Thyroid gland (tissue), 4 donors: ENCODE measurements at regions not wholly inside any gene's neighbourhood (a gene's known extent, or its start where the extent isn't known, plus 50 kb on each side); places are given as distances from the start of the nearest gene placed in this dataset.

Experiments used
- POLR2A ChIP-seq, 2 donors: fragments of 450-650 bp; IDR thresholded peaks; one replicate each; pipeline ENCODE4 v1.6.1; 2017; ENCODE audit warnings: antibody characterized with exemption in 2 of 2, mild to moderate bottlenecking in 2 of 2, moderate library complexity in 1 of 2
- TF ChIP-seq, protein P1 (sequence below), 6 experiments: fragments of 200-600 bp in 3 of 6; fragments of 450-650 bp in 3 of 6; sonication (generic) in 3 of 6; IDR thresholded peaks; one replicate each; pipeline ENCODE4 v1.5.1; 2016 to 2019; ENCODE audit warnings: antibody characterized with exemption in 6 of 6, mild to moderate bottlenecking in 2 of 6, inconsistent platforms in 1 of 6, moderate library complexity in 1 of 6

DNA sequence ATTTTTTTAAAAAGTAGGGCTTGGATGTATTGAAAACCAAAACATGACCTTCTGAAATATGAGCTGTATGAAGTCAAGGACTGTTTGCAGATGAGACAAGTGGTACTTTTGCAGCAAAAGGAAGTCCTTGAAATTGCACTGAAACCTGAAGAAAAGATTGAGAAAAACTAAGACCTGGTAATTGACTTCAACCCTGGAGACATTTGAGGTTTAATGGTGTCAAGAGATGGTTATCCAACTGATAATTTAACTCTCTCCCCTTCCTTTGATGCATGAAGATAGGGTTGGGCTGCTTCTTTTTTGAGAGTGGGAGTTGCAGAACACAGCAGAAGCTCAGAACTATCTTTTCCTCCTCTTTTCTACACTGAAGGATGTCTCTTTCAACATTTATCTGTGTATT is 180.9 kb upstream of the DTNBP1 start:
- no peak for TF ChIP-seq POLR2A (IDR thresholded peaks at IDR 0.05)
- TF ChIP-seq, protein P1, sequence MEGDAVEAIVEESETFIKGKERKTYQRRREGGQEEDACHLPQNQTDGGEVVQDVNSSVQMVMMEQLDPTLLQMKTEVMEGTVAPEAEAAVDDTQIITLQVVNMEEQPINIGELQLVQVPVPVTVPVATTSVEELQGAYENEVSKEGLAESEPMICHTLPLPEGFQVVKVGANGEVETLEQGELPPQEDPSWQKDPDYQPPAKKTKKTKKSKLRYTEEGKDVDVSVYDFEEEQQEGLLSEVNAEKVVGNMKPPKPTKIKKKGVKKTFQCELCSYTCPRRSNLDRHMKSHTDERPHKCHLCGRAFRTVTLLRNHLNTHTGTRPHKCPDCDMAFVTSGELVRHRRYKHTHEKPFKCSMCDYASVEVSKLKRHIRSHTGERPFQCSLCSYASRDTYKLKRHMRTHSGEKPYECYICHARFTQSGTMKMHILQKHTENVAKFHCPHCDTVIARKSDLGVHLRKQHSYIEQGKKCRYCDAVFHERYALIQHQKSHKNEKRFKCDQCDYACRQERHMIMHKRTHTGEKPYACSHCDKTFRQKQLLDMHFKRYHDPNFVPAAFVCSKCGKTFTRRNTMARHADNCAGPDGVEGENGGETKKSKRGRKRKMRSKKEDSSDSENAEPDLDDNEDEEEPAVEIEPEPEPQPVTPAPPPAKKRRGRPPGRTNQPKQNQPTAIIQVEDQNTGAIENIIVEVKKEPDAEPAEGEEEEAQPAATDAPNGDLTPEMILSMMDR (IDR thresholded peaks at IDR 0.05) = no peak
